ENCODE measurements at regions not wholly inside any gene's neighbourhood (a gene's known extent, or its start where the extent isn't known, plus 50 kb on each side); places are given as distances from the start of the nearest gene placed in this dataset.
"Not testable (repeated sequence)": the region's sequence is repeated elsewhere in the genome, so short reads cannot be mapped to it uniquely, and the experiment has no call there.

GRCh38 chr13:55517312-55517711, 1623.4 kb upstream of the PRR20A start:
- DNase-seq: no peak

DNA sequence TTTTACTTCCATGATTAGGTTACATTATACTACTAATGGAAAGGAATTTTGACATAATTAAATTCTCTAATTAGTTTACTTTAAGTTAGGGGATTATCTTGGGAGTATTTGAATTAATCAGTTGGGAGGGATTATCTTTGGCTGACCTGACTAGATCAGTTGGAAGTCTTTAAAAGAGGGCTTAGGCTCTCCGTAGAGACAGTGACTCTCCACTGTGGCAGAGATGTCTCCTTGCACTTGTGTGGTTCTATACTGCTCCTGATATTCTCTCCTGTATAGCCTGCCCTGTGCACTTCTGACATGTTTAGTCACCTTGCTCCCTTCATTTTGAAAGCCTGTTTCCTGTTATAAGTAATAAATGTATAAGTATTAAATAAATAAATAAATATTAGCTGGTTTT, 1612.3 kb upstream of the PRR20A start:
- DNase-seq: no peak

- DNase-seq: peak; percentile 19
Measured at GRCh38 chr13:55534306-55534705, 1606.4 kb upstream of the PRR20A start.

GRCh38 chr13:55538424-55538823, 1602.3 kb upstream of the PRR20A start:
- DNase-seq: no peak

- no peak for DNase-seq
Measured at GRCh38 chr13:55543053-55543452, 1597.7 kb upstream of the PRR20A start.

DNA sequence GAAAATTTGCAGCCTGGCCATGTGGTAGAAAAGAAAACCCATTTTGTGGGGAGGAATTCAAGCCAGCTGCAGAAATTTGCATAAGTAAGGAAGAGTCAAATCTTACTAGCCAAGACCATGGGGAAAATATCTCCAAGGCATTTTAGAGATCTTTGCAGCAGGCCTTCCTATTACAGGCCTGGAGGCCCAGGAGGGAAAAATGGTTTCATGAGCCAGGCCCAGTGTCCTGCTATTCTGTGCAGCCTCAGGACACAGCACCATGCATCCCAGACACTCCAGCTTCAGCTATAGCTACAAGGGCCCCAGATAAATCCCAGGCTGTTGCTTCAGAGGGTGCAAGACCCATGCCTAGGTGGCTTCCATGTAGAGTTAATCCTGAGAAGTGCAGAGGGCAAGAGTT, 1590.1 kb upstream of the PRR20A start:
- DNase-seq: no peak

DNA sequence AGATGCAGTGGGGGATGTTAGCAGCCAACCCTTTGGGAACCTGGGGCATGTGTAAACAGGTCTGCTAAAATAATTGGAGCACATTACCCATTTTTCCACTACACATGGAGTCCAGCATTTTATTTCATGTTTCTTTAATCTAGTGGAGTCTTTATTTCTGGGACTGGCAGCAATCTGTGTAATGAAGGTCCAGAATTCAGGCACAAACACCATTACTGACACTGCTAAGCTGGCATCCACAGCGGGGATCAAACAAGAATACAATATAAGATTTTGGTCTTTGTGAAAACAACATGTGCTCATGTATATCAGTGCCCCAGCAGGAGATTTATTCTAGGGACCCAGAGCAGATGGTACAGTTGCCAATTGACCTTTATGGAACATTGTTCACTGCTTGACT, 1587.0 kb upstream of the PRR20A start:
- DNase-seq: peak; percentile 93

GRCh38 chr13:55554741-55555140, 1586.0 kb upstream of the PRR20A start:
- DNase-seq: peak; percentile 26

DNA sequence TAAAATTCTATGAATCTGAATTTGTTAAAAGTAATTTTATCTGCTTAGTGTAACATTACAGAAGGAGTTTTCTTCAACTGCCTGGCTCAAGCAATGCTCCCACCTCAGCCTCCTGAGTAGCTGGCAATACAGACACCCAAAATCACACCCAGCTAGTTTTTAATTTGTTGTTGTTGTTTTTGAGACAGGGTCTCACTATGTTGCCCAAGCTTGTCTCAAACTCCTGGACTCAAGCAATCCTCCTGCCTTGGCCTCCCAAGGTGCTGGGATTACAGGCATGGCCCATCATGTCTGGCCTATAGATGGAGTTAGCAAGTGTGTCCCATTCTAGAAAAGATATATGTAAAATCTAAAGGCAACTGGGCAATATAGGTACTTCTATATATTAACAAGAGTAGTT, 1580.4 kb upstream of the PRR20A start:
- DNase-seq: no peak

GRCh38 chr13:55563267-55563666, 1577.5 kb upstream of the PRR20A start:
- no peak for DNase-seq

GRCh38 chr13:55566334-55566733, 1574.4 kb upstream of the PRR20A start:
- no peak for DNase-seq

DNA sequence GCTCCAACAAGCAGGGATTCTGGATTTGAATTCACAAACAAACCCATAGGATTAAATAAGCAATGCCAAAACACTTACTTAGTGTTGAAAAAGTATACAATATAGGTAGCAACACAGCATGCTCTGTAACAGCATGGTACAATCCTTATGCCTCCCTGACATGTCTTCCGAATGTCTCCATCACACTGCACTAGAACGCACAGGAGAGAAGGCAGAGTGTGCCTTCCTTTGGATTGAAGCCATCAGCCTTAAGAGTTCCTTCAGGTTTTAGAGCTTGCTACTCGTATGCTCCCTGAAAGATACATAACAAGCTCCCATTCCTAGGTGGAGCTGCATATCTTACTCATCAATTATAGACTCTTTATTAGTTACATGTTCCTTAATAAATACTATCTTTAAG, 1573.9 kb upstream of the PRR20A start:
- no peak for DNase-seq

DNA sequence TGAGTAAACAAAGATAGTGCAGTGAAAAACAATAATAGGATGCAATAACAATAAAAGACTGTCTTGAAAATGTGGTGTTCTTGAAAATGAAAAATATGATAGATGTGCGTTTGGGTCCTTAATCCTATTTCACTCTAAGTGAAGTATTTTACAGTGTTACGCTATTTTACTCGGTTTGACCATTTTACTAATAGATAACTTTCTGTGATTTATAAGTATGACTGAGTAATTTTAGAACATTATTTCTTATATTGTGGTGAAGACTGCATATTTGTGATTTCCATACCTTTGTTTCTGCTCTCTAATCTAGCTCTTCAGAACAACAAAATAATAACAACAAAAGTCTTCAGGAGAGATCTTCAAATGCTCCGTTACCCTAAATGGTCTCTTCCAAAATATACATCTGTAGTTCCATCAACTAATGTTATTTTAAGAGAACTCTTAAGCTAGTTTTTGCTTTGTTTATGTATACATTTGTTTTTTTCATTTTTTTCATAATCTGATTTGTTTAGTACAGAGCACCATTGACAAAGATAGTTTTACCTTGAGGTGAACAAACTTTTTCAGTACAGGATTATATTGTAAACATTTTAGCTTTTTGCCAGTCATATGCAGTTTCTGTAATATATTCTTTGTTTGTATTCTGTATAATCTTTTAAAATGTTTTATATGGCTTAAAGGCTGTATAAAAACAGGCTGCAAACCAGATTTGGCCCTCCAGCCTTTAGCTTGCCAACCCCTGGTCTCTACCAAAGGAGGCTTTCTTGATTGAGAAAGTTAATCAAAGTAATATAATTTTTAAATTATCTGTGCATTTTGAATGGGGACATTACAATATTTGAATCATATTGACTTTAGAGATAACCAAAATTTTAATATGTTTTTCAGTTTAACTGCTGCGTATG, 1572.7 kb upstream of the PRR20A start:
- DNase-seq: no peak

DNA sequence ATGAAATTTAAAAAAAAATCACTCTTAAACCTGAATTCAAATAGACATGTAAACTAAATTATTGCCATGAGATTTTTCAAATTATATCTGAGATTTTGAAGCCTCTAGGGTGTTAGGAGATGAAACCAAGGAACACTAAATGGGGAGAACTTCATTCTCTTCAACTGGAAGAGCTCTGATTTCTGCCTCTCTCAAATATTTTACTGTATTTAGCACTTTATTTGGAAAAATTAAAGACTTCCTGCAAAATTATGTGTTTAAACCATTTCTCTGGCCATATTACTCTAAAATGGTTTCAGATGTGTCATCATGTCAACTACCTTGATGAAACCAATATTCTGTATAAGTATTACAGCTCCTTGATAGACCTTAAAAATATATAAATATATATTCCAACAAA, 1571.6 kb upstream of the PRR20A start:
- no peak for DNase-seq

GRCh38 chr13:55569514-55569913, 1571.2 kb upstream of the PRR20A start:
- DNase-seq: no peak

GRCh38 chr13:55570371-55570770, 1570.3 kb upstream of the PRR20A start:
- no peak for DNase-seq

- DNase-seq: no peak
Measured at GRCh38 chr13:55571237-55571867, 1569.4 kb upstream of the PRR20A start.

DNA sequence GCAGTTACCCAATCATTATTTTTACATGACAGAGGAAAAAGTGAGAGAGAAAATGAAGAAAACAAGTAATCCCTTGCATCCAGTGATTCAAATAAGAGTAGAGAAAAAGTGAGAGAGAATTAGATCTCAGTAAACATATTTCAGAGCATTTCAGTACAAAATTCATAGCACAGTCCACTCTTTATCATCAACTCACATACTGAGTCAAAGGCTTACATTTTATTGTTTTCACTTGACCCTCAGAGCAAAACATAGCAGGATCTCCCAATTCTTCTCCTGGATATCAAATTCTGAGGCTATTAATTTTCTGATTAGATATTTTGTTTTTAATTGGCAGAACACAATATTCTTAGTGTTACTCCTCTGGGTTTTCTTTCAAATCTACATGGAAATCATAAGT, 1568.3 kb upstream of the PRR20A start:
- no peak for DNase-seq

DNA sequence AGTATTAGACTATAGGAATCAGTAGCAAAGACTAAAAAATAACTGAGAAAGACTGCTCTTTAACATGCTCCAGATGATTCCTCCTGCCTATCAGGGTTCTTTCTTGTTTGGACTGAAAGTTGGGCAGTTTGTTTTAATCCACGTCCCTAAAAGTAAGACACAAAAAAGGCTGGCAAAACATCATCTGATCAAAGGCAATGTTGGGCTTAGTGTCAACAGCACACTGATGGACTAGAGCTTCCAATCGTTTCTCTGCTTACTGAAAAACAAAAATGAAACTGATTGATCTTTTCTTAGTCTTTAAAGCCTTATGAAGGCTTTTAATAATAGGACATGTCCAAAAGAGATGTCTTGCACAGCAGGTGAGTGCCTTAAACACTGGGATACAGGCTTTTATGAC, 1567.9 kb upstream of the PRR20A start:
- no peak for DNase-seq

DNA sequence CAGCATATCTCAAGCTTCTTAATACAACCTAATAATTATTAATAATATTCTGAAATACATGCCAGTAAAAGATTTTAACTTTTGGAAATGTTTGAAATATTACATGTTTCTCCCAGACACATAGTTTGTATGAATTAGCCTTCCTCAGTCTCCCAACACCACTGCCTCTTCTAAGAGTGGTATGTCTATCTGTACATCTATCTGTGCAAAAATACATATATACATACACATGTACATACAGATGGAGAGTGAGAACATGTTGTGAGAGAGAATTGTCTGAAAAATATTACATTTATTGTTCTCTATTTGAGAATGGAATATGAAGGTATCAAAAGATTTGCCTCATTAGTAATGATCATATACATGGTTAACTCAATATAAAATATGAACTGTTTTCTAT, 1567.2 kb upstream of the PRR20A start:
- DNase-seq: no peak

GRCh38 chr13:55576389-55576788, 1564.3 kb upstream of the PRR20A start:
- no peak for DNase-seq

GRCh38 chr13:55577082-55577846, 1563.5 kb upstream of the PRR20A start:
- DNase-seq: no peak

- no peak for DNase-seq
Measured at GRCh38 chr13:55577847-55578210, 1562.9 kb upstream of the PRR20A start.

DNA sequence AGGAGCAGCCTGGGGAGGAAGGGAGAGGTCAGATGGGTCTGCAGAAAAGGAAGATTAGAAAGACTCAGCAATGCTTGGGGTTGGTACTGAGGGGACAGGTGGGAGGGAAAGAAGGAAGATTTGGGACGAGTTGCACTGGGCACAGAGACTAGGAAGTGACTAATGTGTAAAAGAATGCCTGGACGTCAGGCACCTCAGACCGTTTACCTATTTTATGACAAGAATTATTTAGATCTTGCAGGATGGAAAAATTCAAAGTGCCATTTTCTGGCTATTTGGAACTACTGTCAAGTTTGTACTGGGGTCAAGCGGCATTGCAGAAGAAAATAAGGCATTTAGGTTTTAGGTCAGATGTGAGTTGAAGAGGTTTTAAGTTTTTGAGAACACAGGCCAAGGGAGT, 1558.4 kb upstream of the PRR20A start:
- DNase-seq: not testable (repeated sequence)

Data from NCI-H146 (cell line).